MCF 10A (cell line): ENCODE measurements at regions not wholly inside any gene's neighbourhood (a gene's known extent, or its start where the extent isn't known, plus 50 kb on each side); places are given as distances from the start of the nearest gene placed in this dataset.

Experiments used
- BruUV-seq: library from RNA; stranded (reverse); fragments of 400-500 nt; replicated peaks from 2 replicates; lab custom pipeline; 2021; lab: Mats Ljungman, UMichigan
- CTCF ChIA-PET: fragments of 300-600 bp; sonication (Branson Sonifier 250); formaldehyde crosslinking; extraction: SDS; loops from one replicate; lab custom pipeline; 2021; ENCODE audit warnings: antibody characterized with exemption, inconsistent platforms; lab: Yijun Ruan, JAX
- POLR2A ChIA-PET: fragments of 300-600, 350-650 bp; sonication (Branson Sonifier 250); formaldehyde crosslinking; extraction: SDS; loops from one replicate; lab custom pipeline; 2020; ENCODE audit warnings: antibody characterized with exemption, inconsistent platforms; lab: Yijun Ruan, JAX
- DNase-seq: peaks from one replicate; pipeline ENCODE4 v3.0.0-alpha.2; 2018; ENCODE audit not compliant: unreplicated experiment
- H3K27ac Mint-ChIP-seq: one replicate; pipeline ENCODE4 v1.8.0; 2022; ENCODE audit warnings: mild to moderate bottlenecking, low read depth, mixed read lengths; ENCODE audit not compliant: unreplicated experiment
- H3K27me3 Mint-ChIP-seq: one replicate; pipeline ENCODE4 v1.8.0; 2022; ENCODE audit warnings: mixed read lengths; ENCODE audit not compliant: insufficient read depth, unreplicated experiment
- H3K36me3 Mint-ChIP-seq: one replicate; pipeline ENCODE4 v1.8.0; 2022; ENCODE audit warnings: mild to moderate bottlenecking, moderate library complexity, mixed read lengths; ENCODE audit not compliant: insufficient read depth, unreplicated experiment
- H3K4me1 Mint-ChIP-seq: one replicate; pipeline ENCODE4 v1.8.0; 2022; ENCODE audit warnings: mixed read lengths; ENCODE audit not compliant: insufficient read depth, unreplicated experiment
- H3K4me3 Mint-ChIP-seq: one replicate; pipeline ENCODE4 v1.8.0; 2022; ENCODE audit warnings: mild to moderate bottlenecking, moderate library complexity, mixed read lengths; ENCODE audit not compliant: unreplicated experiment
- H3K9me3 Mint-ChIP-seq: one replicate; pipeline ENCODE4 v1.8.0; 2022; ENCODE audit warnings: mixed read lengths; ENCODE audit not compliant: unreplicated experiment
- CTCF ChIP-seq: fragments of 200-600 bp; IDR thresholded peaks from one replicate; pipeline ENCODE4 v1.8.0; 2022; ENCODE audit warnings: antibody characterized with exemption, mild to moderate bottlenecking; ENCODE audit not compliant: unreplicated experiment
- intact Hi-C: fragments of 100-400 bp; cut with micrococcal nuclease; formaldehyde crosslinking; loops from 2 replicates; pipeline ENCODE4 v1.14.1; 2022

GRCh38 chr2:33782395-33783230 lies 183.5 kb upstream of the FAM98A start:
- Mint-ChIP-seq H3K9me3 (no peaks in the 10 kb centered on the region), H3K27ac (no peak overlapping the region), H3K4me1 (peaks cover 7% of the 10 kb centered on the region), H3K4me3 (no peak overlapping the region), H3K36me3 (no peaks in the 10 kb centered on the region), H3K27me3 (no peaks in the 10 kb centered on the region)
- intact Hi-C loops: no loop called here
- POLR2A ChIA-PET: interaction anchor here (1.0 kb wide), 1 partner anchor 20 kb away, joined by 3 read pairs; no protein-coding TSS in a partner anchor
- no TSS peak for BruUV-seq
- no peak for TF ChIP-seq CTCF
- no peak for DNase-seq
- CTCF ChIA-PET: interaction anchor here (0.7 to 0.8 kb wide), 2 partner anchors 29 to 926 kb away, joined by 3 to 5 read pairs; no protein-coding TSS in a partner anchor

DNA sequence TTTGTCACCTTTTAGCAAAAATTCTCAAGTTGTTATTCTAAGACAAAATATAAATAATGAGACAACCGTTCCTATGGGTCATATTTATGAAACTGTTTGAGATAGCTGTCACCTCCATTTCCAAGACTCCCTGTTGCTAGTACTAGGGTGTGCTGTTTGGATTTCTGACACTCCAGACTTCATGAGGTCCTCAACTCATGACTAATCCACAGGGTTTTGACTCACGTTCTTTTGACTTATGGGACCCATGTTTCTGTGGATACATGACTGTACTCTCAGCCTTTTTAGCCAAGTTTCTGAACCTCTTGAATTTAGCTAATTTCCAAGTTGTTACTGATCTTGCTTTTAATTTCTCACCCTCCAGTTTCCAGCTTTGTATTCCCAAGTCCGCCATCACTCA lies 178.7 kb upstream of the FAM98A start:
- no peak overlapping the region for H3K27ac Mint-ChIP-seq
- H3K4me3 Mint-ChIP-seq: no peak overlapping the region
- DNase-seq: peak; percentile 8
- CTCF ChIA-PET: interaction anchor here (0.6 to 1.1 kb wide), 2 partner anchors 11 to 1842 kb away, joined by 3 to 4 read pairs; no protein-coding TSS in a partner anchor
- peaks cover 10% of the 10 kb centered on the region for H3K4me1 Mint-ChIP-seq
- no peaks in the 10 kb centered on the region for H3K36me3 Mint-ChIP-seq
- no peak for TF ChIP-seq CTCF
- H3K9me3 Mint-ChIP-seq: no peaks in the 10 kb centered on the region
- no peaks in the 10 kb centered on the region for H3K27me3 Mint-ChIP-seq
- BruUV-seq: no TSS peak
- intact Hi-C loops: no loop called here
- POLR2A ChIA-PET: interaction anchor here (1.4 kb wide), 1 partner anchor 15 kb away, joined by 3 read pairs; no protein-coding TSS in a partner anchor

- Mint-ChIP-seq H3K9me3 (no peaks in the 10 kb centered on the region), H3K27ac (no peak overlapping the region), H3K27me3 (no peaks in the 10 kb centered on the region), H3K4me3 (no peak overlapping the region), H3K36me3 (no peaks in the 10 kb centered on the region), H3K4me1 (peaks cover 10% of the 10 kb centered on the region)
- POLR2A ChIA-PET: no interaction called here
- CTCF ChIA-PET: interaction anchor here (1.0 kb wide), 1 partner anchor 917 kb away, joined by 3 read pairs; no protein-coding TSS in a partner anchor
- intact Hi-C loops: no loop called here
- no peak for TF ChIP-seq CTCF
- DNase-seq: no peak
- BruUV-seq: no TSS peak
These were observed 176.2 kb upstream of the FAM98A start for GRCh38 chr2:33775306-33775705.

DNA sequence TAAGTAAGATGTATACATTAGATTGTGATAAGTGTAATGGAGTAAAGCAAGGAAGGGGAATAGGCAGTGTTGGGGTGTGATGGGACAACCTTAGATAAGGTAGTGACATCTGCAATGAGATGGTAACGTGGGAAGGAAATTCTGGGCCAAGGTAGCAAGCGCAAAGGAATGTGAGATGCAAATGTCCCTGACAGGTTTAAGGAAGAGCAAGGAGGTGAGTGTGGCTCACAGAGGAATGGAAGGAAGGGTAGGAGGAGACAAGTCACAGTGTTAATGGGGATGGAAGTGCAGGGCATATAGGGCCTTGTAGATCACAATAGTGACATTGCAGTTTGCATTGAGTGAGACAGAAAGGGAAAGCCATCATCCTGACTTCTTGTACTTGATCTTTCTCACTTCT lies 170.9 kb upstream of the FAM98A start:
- H3K27ac Mint-ChIP-seq: no peak overlapping the region
- POLR2A ChIA-PET: no interaction called here
- DNase-seq: no peak
- H3K9me3 Mint-ChIP-seq: no peaks in the 10 kb centered on the region
- H3K36me3 Mint-ChIP-seq: no peaks in the 10 kb centered on the region
- no peaks in the 10 kb centered on the region for H3K27me3 Mint-ChIP-seq
- CTCF ChIA-PET: interaction anchor here (2.2 kb wide), 1 partner anchor 800 kb away, joined by 8 read pairs; no protein-coding TSS in a partner anchor
- TF ChIP-seq CTCF: no peak
- H3K4me1 Mint-ChIP-seq: no peaks in the 10 kb centered on the region
- intact Hi-C loops: no loop called here
- BruUV-seq: no TSS peak
- H3K4me3 Mint-ChIP-seq: no peak overlapping the region
